Type B pancreatic cell (in vitro differentiated cells): ENCODE measurements at regions not wholly inside any gene's neighbourhood (a gene's known extent, or its start where the extent isn't known, plus 50 kb on each side); places are given as distances from the start of the nearest gene placed in this dataset.
"Not testable (repeated sequence)": the region's sequence is repeated elsewhere in the genome, so short reads cannot be mapped to it uniquely, and the experiment has no call there.

Experiments used
- DNase-seq: peaks from one replicate; pipeline ENCODE4 v3.0.0; 2021; ENCODE audit warnings: mixed read lengths; ENCODE audit not compliant: unreplicated experiment; ENCODE audit errors: extremely low spot score
- H3K27ac Mint-ChIP-seq: 2 replicates; pipeline ENCODE4 v1.8.0; 2021; ENCODE audit warnings: mild to moderate bottlenecking, mixed read lengths
- H3K27me3 Mint-ChIP-seq: 2 replicates; pipeline ENCODE4 v1.8.0; 2021; ENCODE audit warnings: mixed read lengths
- H3K36me3 Mint-ChIP-seq: 2 replicates; pipeline ENCODE4 v1.8.0; 2021; ENCODE audit warnings: mixed read lengths
- H3K4me1 Mint-ChIP-seq: one replicate; pipeline ENCODE4 v1.8.0; 2021; ENCODE audit warnings: mixed read lengths; ENCODE audit not compliant: unreplicated experiment
- H3K4me3 Mint-ChIP-seq: 2 replicates; pipeline ENCODE4 v1.8.0; 2021; ENCODE audit warnings: mild to moderate bottlenecking, mixed read lengths
- H3K9me3 Mint-ChIP-seq: 2 replicates; pipeline ENCODE4 v1.8.0; 2021; ENCODE audit warnings: mixed read lengths
- TF ChIP-seq, protein P1 (sequence below): fragments of 200-600 bp; sonication (generic); conservative IDR thresholded peaks from 2 replicates; pipeline ENCODE4 v1.5.0; 2021; ENCODE audit warnings: antibody characterized with exemption, mild to moderate bottlenecking

DNA sequence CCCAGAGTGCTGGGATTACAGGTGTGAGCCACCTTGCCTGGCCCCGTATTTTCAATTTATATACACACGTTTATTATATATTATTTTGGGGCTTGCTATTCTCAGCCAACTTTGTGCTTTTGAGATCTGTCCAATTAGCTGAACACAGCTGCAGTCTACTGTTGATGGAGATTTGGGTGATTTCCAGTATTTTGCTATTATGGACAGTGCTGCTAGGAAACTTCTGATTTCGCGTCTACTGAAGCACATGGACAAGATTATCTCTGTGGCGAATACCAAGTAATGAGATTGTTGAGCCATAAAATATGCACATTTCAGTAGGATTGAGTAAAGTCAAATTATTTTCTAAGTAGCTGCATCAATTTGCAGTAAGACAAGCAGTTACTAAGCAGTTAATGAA, 1731.2 kb upstream of the CDH6 start:
- H3K4me3 Mint-ChIP-seq: no peak overlapping the region
- H3K36me3 Mint-ChIP-seq: no peaks in the 10 kb centered on the region
- H3K4me1 Mint-ChIP-seq: no peaks in the 10 kb centered on the region
- DNase-seq: no peak
- TF ChIP-seq, protein P1, sequence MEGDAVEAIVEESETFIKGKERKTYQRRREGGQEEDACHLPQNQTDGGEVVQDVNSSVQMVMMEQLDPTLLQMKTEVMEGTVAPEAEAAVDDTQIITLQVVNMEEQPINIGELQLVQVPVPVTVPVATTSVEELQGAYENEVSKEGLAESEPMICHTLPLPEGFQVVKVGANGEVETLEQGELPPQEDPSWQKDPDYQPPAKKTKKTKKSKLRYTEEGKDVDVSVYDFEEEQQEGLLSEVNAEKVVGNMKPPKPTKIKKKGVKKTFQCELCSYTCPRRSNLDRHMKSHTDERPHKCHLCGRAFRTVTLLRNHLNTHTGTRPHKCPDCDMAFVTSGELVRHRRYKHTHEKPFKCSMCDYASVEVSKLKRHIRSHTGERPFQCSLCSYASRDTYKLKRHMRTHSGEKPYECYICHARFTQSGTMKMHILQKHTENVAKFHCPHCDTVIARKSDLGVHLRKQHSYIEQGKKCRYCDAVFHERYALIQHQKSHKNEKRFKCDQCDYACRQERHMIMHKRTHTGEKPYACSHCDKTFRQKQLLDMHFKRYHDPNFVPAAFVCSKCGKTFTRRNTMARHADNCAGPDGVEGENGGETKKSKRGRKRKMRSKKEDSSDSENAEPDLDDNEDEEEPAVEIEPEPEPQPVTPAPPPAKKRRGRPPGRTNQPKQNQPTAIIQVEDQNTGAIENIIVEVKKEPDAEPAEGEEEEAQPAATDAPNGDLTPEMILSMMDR: no peak
- no peak overlapping the region for H3K27ac Mint-ChIP-seq
- no peaks in the 10 kb centered on the region for H3K27me3 Mint-ChIP-seq
- peaks cover 4% of the 10 kb centered on the region for H3K9me3 Mint-ChIP-seq

DNA sequence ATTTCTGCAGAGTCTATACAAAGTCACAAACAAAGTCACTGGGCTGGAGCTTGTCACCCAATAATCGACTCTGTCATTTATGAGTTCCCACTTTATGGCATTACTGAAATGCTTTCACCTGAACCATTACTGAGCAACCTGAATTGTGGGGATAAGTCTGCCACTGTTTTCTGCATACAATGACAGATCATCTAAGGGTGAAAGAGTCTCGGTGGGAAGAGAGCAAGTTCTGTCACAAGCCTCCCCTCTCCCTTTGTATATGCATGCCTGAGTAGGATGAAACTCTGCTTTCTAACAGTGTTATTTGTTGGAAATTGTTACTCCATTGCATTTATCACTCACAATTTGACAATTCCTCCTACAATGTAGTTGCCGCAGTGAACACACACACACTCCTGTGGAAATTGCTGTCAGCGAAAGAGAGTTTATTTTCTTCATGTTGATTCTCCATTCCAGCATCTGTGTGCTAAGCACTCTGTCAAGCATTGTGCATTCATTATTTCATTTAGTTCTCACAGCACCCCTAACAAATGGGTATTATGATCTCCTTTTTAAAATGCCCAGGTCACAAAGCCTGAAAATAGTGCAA, 1732.4 kb upstream of the CDH6 start:
- no peaks in the 10 kb centered on the region for H3K27me3 Mint-ChIP-seq
- no peaks in the 10 kb centered on the region for H3K4me1 Mint-ChIP-seq
- no peak for DNase-seq
- H3K36me3 Mint-ChIP-seq: no peaks in the 10 kb centered on the region
- H3K9me3 Mint-ChIP-seq: no peaks in the 10 kb centered on the region
- TF ChIP-seq, protein P1: no peak
- H3K27ac Mint-ChIP-seq: no peak overlapping the region
- H3K4me3 Mint-ChIP-seq: no peak overlapping the region

DNA sequence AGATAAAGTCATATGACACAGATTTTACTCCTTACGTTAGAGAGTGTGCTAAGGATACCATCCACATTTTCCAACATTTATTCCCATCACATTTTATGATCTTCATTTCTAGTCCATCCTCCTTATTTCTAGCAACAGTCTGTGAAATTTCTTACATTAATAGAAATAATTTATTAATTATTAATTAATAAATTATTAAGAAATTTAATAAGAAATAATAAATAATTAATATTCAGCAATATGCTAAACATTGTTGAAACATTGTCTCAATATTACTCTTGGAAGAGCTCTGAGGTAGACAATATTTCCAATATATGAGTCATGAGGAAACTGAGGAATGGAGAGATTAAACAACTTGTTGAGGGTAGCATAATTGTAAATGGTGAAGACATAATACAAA, 1742.5 kb upstream of the CDH6 start:
- not testable (repeated sequence) for H3K4me1 Mint-ChIP-seq, H3K9me3 Mint-ChIP-seq, H3K4me3 Mint-ChIP-seq, DNase-seq, H3K36me3 Mint-ChIP-seq, H3K27me3 Mint-ChIP-seq, H3K27ac Mint-ChIP-seq

DNA sequence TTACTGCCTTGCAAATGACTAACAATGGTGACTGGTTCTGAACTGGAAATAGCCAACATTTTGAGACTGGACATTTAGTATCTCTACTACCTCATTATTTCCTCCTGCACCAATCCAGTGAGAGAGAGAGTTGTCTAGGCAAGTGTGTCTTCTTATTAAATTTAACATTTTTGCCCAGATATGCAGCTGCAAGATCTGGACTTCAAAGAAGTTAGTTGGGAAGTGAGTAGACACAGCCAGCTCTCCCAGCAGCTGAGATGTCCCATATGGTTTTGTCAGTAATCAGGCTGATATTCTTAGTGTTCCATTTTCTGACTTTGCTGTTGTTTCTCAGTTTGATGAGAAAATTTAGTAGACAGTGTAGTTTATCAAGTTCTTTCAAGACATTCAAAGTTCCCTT, 1778.8 kb upstream of the CDH6 start:
- H3K27me3 Mint-ChIP-seq: no peaks in the 10 kb centered on the region
- TF ChIP-seq, protein P1: no peak
- no peaks in the 10 kb centered on the region for H3K9me3 Mint-ChIP-seq
- H3K4me3 Mint-ChIP-seq: no peak overlapping the region
- no peak for DNase-seq
- no peaks in the 10 kb centered on the region for H3K4me1 Mint-ChIP-seq
- no peaks in the 10 kb centered on the region for H3K36me3 Mint-ChIP-seq
- H3K27ac Mint-ChIP-seq: no peak overlapping the region

DNA sequence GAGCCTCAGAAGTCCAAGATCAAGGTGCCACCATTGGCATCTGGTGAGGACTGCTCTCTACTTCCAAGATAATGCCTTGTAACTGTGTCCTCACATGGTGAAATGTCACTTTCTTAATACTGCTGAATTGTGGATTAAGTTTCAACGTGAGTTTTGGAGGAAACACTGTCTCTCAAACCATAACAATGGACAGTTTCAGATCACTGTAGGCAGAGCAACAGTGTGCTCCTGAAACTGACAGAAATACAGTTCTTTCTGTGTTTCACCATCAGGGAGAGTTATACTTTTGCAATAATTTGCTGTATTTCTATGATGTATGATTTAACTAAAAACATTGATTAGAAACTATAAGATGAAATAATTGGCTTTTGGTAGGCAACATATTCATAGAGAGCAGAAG, 1780.5 kb upstream of the CDH6 start:
- no peak overlapping the region for H3K4me3 Mint-ChIP-seq

DNA sequence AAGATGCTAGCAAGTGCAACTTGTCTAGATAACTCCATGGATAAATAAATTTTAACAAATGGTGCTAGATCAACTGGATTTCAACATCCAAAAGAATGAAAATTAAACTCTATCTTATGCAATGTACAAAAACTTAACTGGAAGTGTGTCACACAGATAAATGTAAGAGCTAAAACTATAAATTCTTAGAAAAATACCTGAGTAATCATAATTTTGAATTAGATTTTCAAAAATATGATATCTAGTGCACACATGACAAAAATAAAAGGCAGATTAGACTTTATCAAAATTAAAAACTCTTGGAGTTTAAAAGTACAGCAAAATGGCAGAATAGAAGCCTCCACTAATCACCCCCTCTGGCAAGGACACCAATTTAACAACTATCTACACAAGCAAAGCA, 1791.2 kb upstream of the CDH6 start:
- DNase-seq: no peak
- no peaks in the 10 kb centered on the region for H3K36me3 Mint-ChIP-seq
- no peaks in the 10 kb centered on the region for H3K4me1 Mint-ChIP-seq
- H3K4me3 Mint-ChIP-seq: no peak overlapping the region
- TF ChIP-seq, protein P1: no peak
- peaks cover 4% of the 10 kb centered on the region for H3K9me3 Mint-ChIP-seq
- no peaks in the 10 kb centered on the region for H3K27me3 Mint-ChIP-seq
- no peak overlapping the region for H3K27ac Mint-ChIP-seq

More for the DNA sequence above, 1780.5 kb upstream of the CDH6 start:
- Mint-ChIP-seq H3K9me3 (no peaks in the 10 kb centered on the region), H3K4me1 (no peaks in the 10 kb centered on the region), H3K36me3 (no peaks in the 10 kb centered on the region), H3K27ac (no peak overlapping the region), H3K27me3 (no peaks in the 10 kb centered on the region)
- DNase-seq: no peak
- TF ChIP-seq, protein P1: no peak
